ENCODE measurements at regions not wholly inside any gene's neighbourhood (a gene's known extent, or its start where the extent isn't known, plus 50 kb on each side); places are given as distances from the start of the nearest gene placed in this dataset.
"Not testable (repeated sequence)": the region's sequence is repeated elsewhere in the genome, so short reads cannot be mapped to it uniquely, and the experiment has no call there.

DNA sequence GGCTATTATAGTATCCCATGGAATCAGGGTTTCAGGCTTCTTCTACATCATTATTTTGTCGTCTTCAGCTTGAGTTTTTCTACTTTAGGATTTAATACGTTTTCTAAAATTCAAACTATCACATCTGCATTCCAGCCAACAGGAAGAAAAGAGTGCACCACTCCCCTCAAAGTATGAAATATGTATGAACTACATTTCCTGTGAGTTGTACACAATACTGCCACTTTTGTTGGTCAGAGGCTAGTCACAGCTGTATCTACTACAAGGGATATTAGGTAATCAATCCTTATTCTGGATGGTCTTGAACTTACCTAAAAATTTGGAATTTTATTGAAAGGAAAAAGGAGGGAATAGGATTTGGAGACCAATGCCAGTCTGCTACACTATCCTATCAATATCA lies 235.6 kb upstream of the TBX18 start:
- no peak for TF ChIP-seq EGR1 (IDR thresholded peaks at IDR 0.05; ENCODE audit: low read depth in 2 of 2)
- no peak for TF ChIP-seq FOXA2 (IDR thresholded peaks at IDR 0.05)
- TF ChIP-seq, protein P1, sequence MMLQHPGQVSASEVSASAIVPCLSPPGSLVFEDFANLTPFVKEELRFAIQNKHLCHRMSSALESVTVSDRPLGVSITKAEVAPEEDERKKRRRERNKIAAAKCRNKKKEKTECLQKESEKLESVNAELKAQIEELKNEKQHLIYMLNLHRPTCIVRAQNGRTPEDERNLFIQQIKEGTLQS (IDR thresholded peaks at IDR 0.05): no peak
- TF ChIP-seq HNF4A (conservative IDR thresholded peaks at IDR 0.05): no peak
- no peak for TF ChIP-seq TAF1 (conservative IDR thresholded peaks at IDR 0.05)
- TF ChIP-seq FOXA1 (IDR thresholded peaks at IDR 0.05): no peak
- TF ChIP-seq RAD21 (IDR thresholded peaks at IDR 0.05): no peak
- TF ChIP-seq RXRA (IDR thresholded peaks at IDR 0.05): no peak
- Histone ChIP-seq H3K4me1 (ENCODE audit: control insufficient read depth in 4 of 4, insufficient read depth in 4 of 4, low read length in 3 of 4) (no peaks in the 10 kb centered on the region), H3K9me3 (ENCODE audit: control insufficient read depth in 4 of 4, low read length in 3 of 4) (no peaks in the 10 kb centered on the region)

DNA sequence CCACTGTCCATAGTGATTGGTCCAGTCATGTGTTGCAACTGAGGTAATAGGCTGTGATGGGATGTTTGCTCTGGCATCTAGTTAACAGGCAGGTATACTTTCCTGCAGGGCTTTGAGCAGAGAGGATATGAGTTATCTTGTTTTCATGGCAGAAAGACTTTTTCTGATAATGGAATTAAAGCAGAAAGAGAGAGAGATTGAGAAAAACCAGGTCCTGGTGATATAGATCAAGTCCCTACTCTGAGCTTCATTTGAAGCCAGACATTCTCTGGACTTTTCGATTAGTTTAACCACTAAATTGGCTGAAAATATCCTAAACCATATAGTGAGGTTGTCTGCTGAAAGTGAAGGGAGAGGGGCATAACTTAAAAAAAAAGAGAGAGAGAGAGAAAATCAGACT lies 233.8 kb upstream of the TBX18 start:
- no peak for DNase-seq (ENCODE audit: low spot score)
- no peaks in the 10 kb centered on the region for H3K36me3 ChIP-seq (ENCODE audit: control insufficient read depth in 4 of 4, insufficient read depth in 3 of 4, low read depth in 1 of 4, low read length in 3 of 4)
- 40% methylated on average over 1 of the region's 1 CpG for WGBS
- TF ChIP-seq EGR1 (IDR thresholded peaks at IDR 0.05; ENCODE audit: low read depth in 2 of 2): no peak
- TF ChIP-seq HNF4G (IDR thresholded peaks at IDR 0.05): no peak
- TF ChIP-seq YY1 (IDR thresholded peaks at IDR 0.05): no peak
- TF ChIP-seq GABPA (IDR thresholded peaks at IDR 0.05 in 1 of 2, conservative IDR thresholded peaks at IDR 0.05 in 1 of 2): no peak
- TF ChIP-seq JUND (IDR thresholded peaks at IDR 0.05): no peak
- TF ChIP-seq SP1 (IDR thresholded peaks at IDR 0.05): no peak
- no peak for TF ChIP-seq RXRA (IDR thresholded peaks at IDR 0.05)
- H3K27me3 ChIP-seq (ENCODE audit: control insufficient read depth in 4 of 4, insufficient read depth in 4 of 4, low read length in 3 of 4): no peaks in the 10 kb centered on the region
- no peak overlapping the region for H3K9ac ChIP-seq (ENCODE audit: low read depth in 1 of 2, low read length in 2 of 2)
- H3K4me1 ChIP-seq (ENCODE audit: control insufficient read depth in 4 of 4, insufficient read depth in 4 of 4, low read length in 3 of 4): no peaks in the 10 kb centered on the region
- no peak overlapping the region for H3K27ac ChIP-seq (ENCODE audit: low read depth in 1 of 2, low read length in 2 of 2)
- H3K9me3 ChIP-seq (ENCODE audit: control insufficient read depth in 4 of 4, low read length in 3 of 4): no peaks in the 10 kb centered on the region
- H3K4me3 ChIP-seq (ENCODE audit: low read depth in 1 of 3, low read length in 3 of 3): no peak overlapping the region

More for the DNA sequence above, 235.6 kb upstream of the TBX18 start:
- H3K4me3 ChIP-seq (ENCODE audit: low read depth in 1 of 3, low read length in 3 of 3): no peak overlapping the region
- DNase-seq (ENCODE audit: low spot score): no peak
- H3K27me3 ChIP-seq (ENCODE audit: control insufficient read depth in 4 of 4, insufficient read depth in 4 of 4, low read length in 3 of 4): no peaks in the 10 kb centered on the region
- H3K9ac ChIP-seq (ENCODE audit: low read depth in 1 of 2, low read length in 2 of 2): no peak overlapping the region
- H3K27ac ChIP-seq (ENCODE audit: low read depth in 1 of 2, low read length in 2 of 2): no peak overlapping the region
- 67% methylated on average over 2 of the region's 2 CpGs for WGBS
- H3K36me3 ChIP-seq (ENCODE audit: control insufficient read depth in 4 of 4, insufficient read depth in 3 of 4, low read depth in 1 of 4, low read length in 3 of 4): no peaks in the 10 kb centered on the region

DNA sequence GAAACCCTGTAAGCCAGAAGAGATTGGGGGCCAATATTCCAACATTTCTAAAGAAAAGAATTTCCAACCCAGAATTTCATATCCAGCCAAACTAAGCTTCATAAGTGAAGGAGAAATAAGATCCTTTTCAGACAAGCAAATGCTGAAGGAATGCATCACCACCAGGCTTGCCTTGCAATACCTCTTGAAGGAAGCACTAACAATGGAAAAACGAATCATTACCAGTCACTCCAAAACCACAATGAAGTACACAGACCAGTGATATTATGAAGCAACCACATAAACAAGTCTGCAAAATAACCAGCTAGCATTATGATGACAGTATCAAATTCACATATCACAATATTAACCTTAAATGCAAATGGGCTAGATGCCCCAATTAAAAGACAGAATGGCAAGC lies 224.4 kb upstream of the TBX18 start:
- H3K4me1 ChIP-seq (ENCODE audit: control insufficient read depth in 4 of 4, insufficient read depth in 4 of 4, low read length in 3 of 4); H3K4me3 ChIP-seq (ENCODE audit: low read depth in 1 of 3, low read length in 3 of 3); H3K9ac ChIP-seq (ENCODE audit: low read depth in 1 of 2, low read length in 2 of 2); DNase-seq (ENCODE audit: low spot score); H3K27me3 ChIP-seq (ENCODE audit: control insufficient read depth in 4 of 4, insufficient read depth in 4 of 4, low read length in 3 of 4); H3K27ac ChIP-seq (ENCODE audit: low read depth in 1 of 2, low read length in 2 of 2); H3K36me3 ChIP-seq (ENCODE audit: control insufficient read depth in 4 of 4, insufficient read depth in 3 of 4, low read depth in 1 of 4, low read length in 3 of 4); H3K9me3 ChIP-seq (ENCODE audit: control insufficient read depth in 4 of 4, low read length in 3 of 4): not testable (repeated sequence)
- 50% methylated on average over 1 of the region's 1 CpG for WGBS

DNA sequence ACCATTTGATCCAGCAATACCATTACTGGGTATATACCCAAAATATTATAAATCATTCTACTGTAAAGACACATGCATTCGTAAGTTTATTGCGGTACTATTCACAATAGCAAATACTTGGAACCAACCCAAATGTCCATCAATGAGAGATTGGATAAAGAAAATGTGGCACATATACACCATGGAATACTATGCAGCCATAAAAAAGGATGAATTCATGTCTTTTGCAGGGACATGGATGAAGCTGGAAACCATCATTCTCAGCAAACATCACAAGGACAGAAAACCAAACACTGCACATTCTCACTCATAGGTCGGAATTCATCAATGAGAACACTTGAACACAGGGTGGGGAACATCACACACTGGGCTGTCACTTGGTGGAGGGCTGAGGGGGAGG lies 221.1 kb upstream of the TBX18 start:
- H3K4me1 ChIP-seq (ENCODE audit: control insufficient read depth in 4 of 4, insufficient read depth in 4 of 4, low read length in 3 of 4); DNase-seq (ENCODE audit: low spot score); H3K27ac ChIP-seq (ENCODE audit: low read depth in 1 of 2, low read length in 2 of 2); H3K9me3 ChIP-seq (ENCODE audit: control insufficient read depth in 4 of 4, low read length in 3 of 4); H3K9ac ChIP-seq (ENCODE audit: low read depth in 1 of 2, low read length in 2 of 2); H3K27me3 ChIP-seq (ENCODE audit: control insufficient read depth in 4 of 4, insufficient read depth in 4 of 4, low read length in 3 of 4); H3K36me3 ChIP-seq (ENCODE audit: control insufficient read depth in 4 of 4, insufficient read depth in 3 of 4, low read depth in 1 of 4, low read length in 3 of 4); H3K4me3 ChIP-seq (ENCODE audit: low read depth in 1 of 3, low read length in 3 of 3): not testable (repeated sequence)
- WGBS: 83% methylated on average over 3 of the region's 3 CpGs
